ENCODE measurements at regions not wholly inside any gene's neighbourhood (a gene's known extent, or its start where the extent isn't known, plus 50 kb on each side); places are given as distances from the start of the nearest gene placed in this dataset.

DNA sequence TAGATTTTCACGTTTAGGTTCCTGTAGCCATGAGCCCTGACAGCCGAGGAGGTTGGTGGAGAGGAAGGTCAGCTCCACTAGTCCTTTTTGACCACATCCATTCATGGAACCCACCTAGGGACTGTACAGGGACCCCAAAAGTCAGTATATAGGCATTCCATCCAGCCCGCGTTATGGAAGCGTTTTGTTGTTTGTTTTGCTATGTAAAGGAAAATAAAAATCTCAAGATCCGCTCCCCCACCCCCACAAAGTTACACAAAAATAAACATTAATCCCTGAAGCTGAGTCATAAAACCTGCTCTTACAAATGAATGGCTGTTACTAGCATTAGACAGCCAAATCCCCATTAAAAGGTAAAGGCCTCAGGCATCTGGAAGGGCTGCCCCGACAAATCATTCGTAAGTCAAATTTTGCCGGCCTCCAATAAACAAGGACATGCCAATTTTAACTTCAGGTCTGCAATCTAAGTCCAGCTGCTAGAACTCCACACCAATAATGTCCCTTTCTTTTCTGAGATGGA lies 292.9 kb downstream of the MED10 start:
- TF ChIP-seq, protein P1, sequence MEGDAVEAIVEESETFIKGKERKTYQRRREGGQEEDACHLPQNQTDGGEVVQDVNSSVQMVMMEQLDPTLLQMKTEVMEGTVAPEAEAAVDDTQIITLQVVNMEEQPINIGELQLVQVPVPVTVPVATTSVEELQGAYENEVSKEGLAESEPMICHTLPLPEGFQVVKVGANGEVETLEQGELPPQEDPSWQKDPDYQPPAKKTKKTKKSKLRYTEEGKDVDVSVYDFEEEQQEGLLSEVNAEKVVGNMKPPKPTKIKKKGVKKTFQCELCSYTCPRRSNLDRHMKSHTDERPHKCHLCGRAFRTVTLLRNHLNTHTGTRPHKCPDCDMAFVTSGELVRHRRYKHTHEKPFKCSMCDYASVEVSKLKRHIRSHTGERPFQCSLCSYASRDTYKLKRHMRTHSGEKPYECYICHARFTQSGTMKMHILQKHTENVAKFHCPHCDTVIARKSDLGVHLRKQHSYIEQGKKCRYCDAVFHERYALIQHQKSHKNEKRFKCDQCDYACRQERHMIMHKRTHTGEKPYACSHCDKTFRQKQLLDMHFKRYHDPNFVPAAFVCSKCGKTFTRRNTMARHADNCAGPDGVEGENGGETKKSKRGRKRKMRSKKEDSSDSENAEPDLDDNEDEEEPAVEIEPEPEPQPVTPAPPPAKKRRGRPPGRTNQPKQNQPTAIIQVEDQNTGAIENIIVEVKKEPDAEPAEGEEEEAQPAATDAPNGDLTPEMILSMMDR (optimal IDR thresholded peaks at IDR 0.05 in 1 of 3, IDR thresholded peaks at IDR 0.05 in 1 of 3, conservative IDR thresholded peaks at IDR 0.05 in 1 of 3; ENCODE audit: extremely low read depth in 1 of 3, insufficient read depth in 2 of 3, low read length in 3 of 3) = no peak
- dilution Hi-C loops (cut with MboI; ENCODE audit: extremely low pct_ligation_motif_present, low sequenced_read_pairs) = no loop called here
- DNase-seq (ENCODE audit: low read depth, low spot score) = no peak
- no peak for FAIRE-seq
- Histone ChIP-seq H2AFZ (ENCODE audit: control insufficient read depth, low read length) (no peak overlapping the region), H3K36me3 (ENCODE audit: control insufficient read depth in 2 of 2, extremely low read depth in 1 of 2, insufficient read depth in 2 of 2, low read length in 2 of 2) (no peaks in the 10 kb centered on the region), H3K4me1 (ENCODE audit: control insufficient read depth, extremely low read depth, insufficient read depth, low read length) (no peaks in the 10 kb centered on the region), H4K20me1 (ENCODE audit: control insufficient read depth, extremely low read depth, insufficient read depth, low read length) (no peaks in the 10 kb centered on the region), H3K27me3 (ENCODE audit: control insufficient read depth, extremely low read depth, insufficient read depth, low read length) (no peaks in the 10 kb centered on the region), H3K9ac (ENCODE audit: control insufficient read depth, extremely low read depth, insufficient read depth, low read length) (no peak overlapping the region), H3K9me3 (ENCODE audit: control insufficient read depth, low read depth, low read length) (peaks cover 2% of the 10 kb centered on the region), H3K4me3 (ENCODE audit: control insufficient read depth in 2 of 3, extremely low read depth in 1 of 3, insufficient read depth in 2 of 3, low read depth in 1 of 3, low read length in 3 of 3) (no peak overlapping the region), H3K9me1 (ENCODE audit: control insufficient read depth, extremely low read depth, insufficient read depth, low read length) (no peaks in the 10 kb centered on the region), H3K79me2 (ENCODE audit: control insufficient read depth, insufficient read depth, low read length) (no peaks in the 10 kb centered on the region), H3K27ac (ENCODE audit: control insufficient read depth, insufficient read depth, low read length) (no peak overlapping the region), H3K4me2 (ENCODE audit: control insufficient read depth, extremely low read depth, insufficient read depth, low read depth, low read length) (no peak overlapping the region)

DNA sequence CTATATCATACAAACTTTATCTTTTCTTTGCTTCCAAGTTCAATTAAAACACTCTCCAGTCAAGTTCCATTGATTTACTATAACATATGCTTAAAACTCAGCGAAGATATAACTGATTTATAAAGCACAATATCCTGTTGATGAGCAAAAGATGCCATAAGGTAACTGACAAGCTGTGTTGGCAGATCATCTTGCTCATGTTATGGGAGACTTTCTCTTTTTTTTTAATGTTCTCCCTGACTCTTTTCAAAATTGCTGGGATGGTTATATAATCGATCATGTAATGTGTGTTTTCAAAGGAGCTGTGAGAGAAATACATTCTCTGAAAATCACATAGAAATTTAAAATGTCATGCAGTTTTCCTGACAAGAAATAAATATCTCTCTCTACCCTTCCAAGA lies 293.5 kb downstream of the MED10 start:
- Histone ChIP-seq H3K9me3 (ENCODE audit: control insufficient read depth, low read depth, low read length) (peaks cover 2% of the 10 kb centered on the region), H4K20me1 (ENCODE audit: control insufficient read depth, extremely low read depth, insufficient read depth, low read length) (no peaks in the 10 kb centered on the region), H3K27me3 (ENCODE audit: control insufficient read depth, extremely low read depth, insufficient read depth, low read length) (no peaks in the 10 kb centered on the region), H3K4me3 (ENCODE audit: control insufficient read depth in 2 of 3, extremely low read depth in 1 of 3, insufficient read depth in 2 of 3, low read depth in 1 of 3, low read length in 3 of 3) (no peak overlapping the region), H3K9me1 (ENCODE audit: control insufficient read depth, extremely low read depth, insufficient read depth, low read length) (no peaks in the 10 kb centered on the region), H3K4me1 (ENCODE audit: control insufficient read depth, extremely low read depth, insufficient read depth, low read length) (no peaks in the 10 kb centered on the region), H3K4me2 (ENCODE audit: control insufficient read depth, extremely low read depth, insufficient read depth, low read depth, low read length) (no peak overlapping the region), H3K9ac (ENCODE audit: control insufficient read depth, extremely low read depth, insufficient read depth, low read length) (no peak overlapping the region), H2AFZ (ENCODE audit: control insufficient read depth, low read length) (no peak overlapping the region), H3K79me2 (ENCODE audit: control insufficient read depth, insufficient read depth, low read length) (no peaks in the 10 kb centered on the region), H3K36me3 (ENCODE audit: control insufficient read depth in 2 of 2, extremely low read depth in 1 of 2, insufficient read depth in 2 of 2, low read length in 2 of 2) (no peaks in the 10 kb centered on the region), H3K27ac (ENCODE audit: control insufficient read depth, insufficient read depth, low read length) (no peak overlapping the region)
- TF ChIP-seq, protein P1 (optimal IDR thresholded peaks at IDR 0.05 in 1 of 3, IDR thresholded peaks at IDR 0.05 in 1 of 3, conservative IDR thresholded peaks at IDR 0.05 in 1 of 3; ENCODE audit: extremely low read depth in 1 of 3, insufficient read depth in 2 of 3, low read length in 3 of 3) = no peak
- TF ChIP-seq EZH2 (IDR thresholded peaks at IDR 0.05; ENCODE audit: low read length) = no peak
- DNase-seq (ENCODE audit: low read depth, low spot score) (no peak), FAIRE-seq (no peak)
- dilution Hi-C loops (cut with MboI; ENCODE audit: extremely low pct_ligation_motif_present, low sequenced_read_pairs) = no loop called here

All from keratinocyte (primary cell).